LNCaP clone FGC (cell line): ENCODE measurements at regions not wholly inside any gene's neighbourhood (a gene's known extent, or its start where the extent isn't known, plus 50 kb on each side); places are given as distances from the start of the nearest gene placed in this dataset.

Source experiments
- DNase-seq: peaks from one replicate; pipeline ENCODE4 v3.0.0-alpha.2; 2011; ENCODE audit warnings: low read depth
- H3K4me3 ChIP-seq: 2 replicates; pipeline ENCODE4 v1.5.1; 2011; ENCODE audit warnings: mild to moderate bottlenecking, low read depth, low read length, control low read depth
- TF ChIP-seq, protein P1 (sequence below): IDR thresholded peaks from 2 replicates; pipeline ENCODE4 v1.5.1; 2012; ENCODE audit warnings: mild to moderate bottlenecking; ENCODE audit not compliant: control insufficient read depth, insufficient read depth; ENCODE audit errors: extremely low read depth

DNA sequence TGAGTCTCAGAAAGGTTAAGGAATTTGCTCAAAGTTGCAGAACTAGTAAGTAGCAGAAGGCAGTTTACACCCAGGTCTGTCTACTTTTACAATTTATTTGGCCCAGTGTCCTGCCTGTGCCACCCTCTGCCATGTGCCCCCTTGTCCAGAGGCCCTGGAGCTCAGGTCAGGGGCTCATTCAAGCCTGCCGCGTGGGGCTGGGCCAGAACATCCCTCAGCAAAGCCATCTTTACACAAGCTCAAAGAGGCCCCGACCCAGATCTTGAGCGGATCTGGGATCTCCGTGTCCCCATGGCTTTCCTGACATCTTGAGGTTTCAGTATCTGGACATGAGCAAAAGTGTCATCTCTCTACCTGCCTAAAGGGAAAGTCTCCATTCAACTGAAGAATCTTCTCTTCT, 76.4 kb upstream of the VSTM2B start:
- H3K4me3 ChIP-seq, result no peak overlapping the region
- TF ChIP-seq, protein P1, sequence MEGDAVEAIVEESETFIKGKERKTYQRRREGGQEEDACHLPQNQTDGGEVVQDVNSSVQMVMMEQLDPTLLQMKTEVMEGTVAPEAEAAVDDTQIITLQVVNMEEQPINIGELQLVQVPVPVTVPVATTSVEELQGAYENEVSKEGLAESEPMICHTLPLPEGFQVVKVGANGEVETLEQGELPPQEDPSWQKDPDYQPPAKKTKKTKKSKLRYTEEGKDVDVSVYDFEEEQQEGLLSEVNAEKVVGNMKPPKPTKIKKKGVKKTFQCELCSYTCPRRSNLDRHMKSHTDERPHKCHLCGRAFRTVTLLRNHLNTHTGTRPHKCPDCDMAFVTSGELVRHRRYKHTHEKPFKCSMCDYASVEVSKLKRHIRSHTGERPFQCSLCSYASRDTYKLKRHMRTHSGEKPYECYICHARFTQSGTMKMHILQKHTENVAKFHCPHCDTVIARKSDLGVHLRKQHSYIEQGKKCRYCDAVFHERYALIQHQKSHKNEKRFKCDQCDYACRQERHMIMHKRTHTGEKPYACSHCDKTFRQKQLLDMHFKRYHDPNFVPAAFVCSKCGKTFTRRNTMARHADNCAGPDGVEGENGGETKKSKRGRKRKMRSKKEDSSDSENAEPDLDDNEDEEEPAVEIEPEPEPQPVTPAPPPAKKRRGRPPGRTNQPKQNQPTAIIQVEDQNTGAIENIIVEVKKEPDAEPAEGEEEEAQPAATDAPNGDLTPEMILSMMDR, result no peak
- DNase-seq, result no peak

DNA sequence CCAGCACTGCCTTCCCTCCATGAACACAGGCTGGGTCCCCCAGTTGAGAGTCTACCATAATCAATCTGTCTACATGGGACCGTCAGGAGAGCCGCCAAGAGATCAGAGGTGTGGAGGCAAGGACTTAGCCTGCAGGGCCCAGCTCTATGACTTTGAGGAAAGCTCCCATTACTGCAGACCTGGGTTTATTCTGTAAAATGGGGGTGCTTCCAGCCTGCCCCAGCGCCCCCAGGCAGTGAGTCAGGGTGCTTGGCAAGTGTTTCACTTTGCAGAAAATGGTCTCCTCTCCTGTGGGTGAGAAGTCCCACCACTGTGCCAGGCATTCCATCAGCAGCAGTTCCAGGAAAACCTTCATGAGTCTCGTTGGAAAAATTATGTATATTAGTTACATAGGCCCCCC, 75.5 kb upstream of the VSTM2B start:
- no peak for DNase-seq
- TF ChIP-seq, protein P1, result no peak
- H3K4me3 ChIP-seq, result no peak overlapping the region

DNA sequence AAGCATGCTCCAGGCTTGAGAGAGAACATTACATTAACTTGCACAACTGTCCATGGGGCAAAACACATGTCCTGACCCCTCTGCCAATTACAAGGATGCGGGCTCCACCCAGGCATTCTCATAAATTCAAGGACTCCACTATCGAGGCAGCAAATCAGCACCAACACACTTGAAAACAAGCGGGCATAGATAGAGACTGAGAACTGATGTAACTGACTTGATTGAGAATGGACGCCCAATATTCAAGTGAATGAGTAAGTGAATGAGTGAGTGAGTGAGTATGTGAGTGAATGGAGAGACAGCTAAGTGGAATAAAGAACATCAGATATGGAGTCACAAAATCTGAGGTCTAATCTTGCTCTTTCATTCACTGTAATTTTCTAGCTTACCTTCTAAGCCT, 75.0 kb upstream of the VSTM2B start:
- TF ChIP-seq, protein P1, result no peak
- no peak for DNase-seq
- H3K4me3 ChIP-seq, result no peak overlapping the region

DNA sequence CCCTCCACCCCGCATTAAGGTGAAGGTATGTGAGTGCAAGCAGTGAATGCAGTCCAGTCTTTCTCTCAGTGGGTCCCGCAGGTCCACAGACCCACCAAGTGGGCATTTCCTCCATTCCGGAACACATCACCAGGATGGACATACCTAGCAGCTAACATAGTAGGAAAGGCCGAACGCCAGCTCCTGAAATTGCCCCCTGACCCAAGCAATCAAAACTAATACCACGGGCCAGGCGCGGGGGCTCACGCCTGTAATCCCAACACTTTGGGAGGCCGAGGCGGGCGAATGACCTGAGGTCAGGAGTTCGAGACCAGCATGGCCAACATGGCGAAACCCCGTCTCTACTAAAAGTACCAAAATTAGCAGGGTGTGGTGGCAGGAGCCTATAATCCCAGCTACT, 71.7 kb upstream of the VSTM2B start:
- DNase-seq, result no peak
- TF ChIP-seq, protein P1, result no peak
- no peak overlapping the region for H3K4me3 ChIP-seq

DNA sequence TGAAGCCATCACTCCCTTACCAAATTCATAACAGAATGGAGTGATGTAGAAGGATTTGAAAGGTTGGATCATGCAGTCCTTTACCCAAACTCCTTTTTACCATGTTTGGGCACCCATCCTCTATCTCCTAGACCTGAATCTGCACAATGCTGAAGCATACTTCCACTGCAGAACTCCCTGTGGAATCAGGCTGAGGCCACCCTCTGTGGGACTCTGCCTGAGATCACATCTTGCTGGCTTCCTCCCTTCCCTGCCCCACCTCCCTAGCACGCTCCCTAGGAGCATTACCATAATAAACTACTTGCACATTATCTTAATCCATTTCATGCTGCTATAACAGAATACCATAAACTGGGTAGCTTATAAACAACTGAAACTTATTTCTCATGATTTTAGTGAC, 68.4 kb upstream of the VSTM2B start:
- no peak for DNase-seq
- TF ChIP-seq, protein P1, result no peak
- H3K4me3 ChIP-seq, result no peak overlapping the region

DNA sequence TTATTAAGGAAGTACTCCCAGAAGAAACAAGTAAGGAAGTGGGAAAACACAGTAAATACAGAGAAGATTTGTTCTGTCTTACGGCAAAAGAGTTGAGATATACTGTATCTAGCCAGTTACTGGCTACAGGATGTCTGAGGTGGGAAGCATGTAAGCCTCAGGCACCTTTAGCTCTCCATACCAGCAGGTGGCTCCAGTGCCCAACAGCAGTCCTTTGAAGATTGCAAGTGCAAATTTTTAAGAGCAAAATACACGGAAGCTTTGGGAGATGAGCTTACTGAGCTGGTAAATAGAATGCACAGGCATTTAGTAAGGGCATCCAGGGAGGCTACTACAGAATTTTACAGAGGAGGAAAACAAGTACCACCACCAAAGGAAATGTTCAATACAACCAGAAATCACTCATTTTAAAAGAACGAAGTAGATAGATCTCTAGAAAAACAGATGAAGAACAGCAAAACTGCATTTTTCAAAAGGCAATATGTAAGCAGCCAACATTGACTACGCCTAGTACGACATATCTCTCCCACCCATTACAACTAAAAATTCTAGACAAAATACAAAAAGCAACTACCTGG, 57.9 kb upstream of the VSTM2B start:
- TF ChIP-seq, protein P1, result peak; percentile 90
- no peak overlapping the region for H3K4me3 ChIP-seq
- DNase-seq, result peak; percentile 45

DNA sequence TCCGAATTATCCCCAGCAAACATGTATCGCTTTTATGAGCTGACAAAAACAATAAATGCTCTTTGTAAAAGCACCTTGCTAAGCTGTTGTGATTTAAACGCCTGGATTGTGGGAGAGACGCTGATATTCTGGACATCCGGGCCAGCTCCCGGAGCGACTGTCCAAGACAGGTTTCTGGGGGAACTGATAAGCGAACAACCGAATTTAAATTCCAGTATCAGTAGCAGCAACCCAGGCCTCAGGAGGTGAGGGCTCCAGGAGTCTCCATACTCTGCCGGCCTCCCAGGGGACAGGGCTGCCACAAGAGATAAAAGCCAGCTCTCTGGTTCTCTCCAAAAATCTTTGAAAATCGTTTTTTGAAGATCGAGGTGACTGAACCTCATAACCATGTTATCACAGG, 50.3 kb upstream of the VSTM2B start:
- no peak overlapping the region for H3K4me3 ChIP-seq
- DNase-seq, result no peak
- TF ChIP-seq, protein P1, result no peak
